GM12878 (cell line): ENCODE measurements at regions not wholly inside any gene's neighbourhood (a gene's known extent, or its start where the extent isn't known, plus 50 kb on each side); places are given as distances from the start of the nearest gene placed in this dataset.

Experiments used
- CBFB ChIP-seq: IDR thresholded peaks from 2 replicates; pipeline ENCODE4 v1.6.1; 2016; ENCODE audit warnings: antibody characterized with exemption, low read depth
- GABPA ChIP-seq: IDR thresholded peaks from 2 replicates; pipeline ENCODE4 v1.6.1; 2014; ENCODE audit warnings: antibody characterized with exemption, low read depth, mild to moderate bottlenecking, inconsistent platforms
- KAT2A ChIP-seq: conservative IDR thresholded peaks from 2 replicates; pipeline ENCODE4 v1.6.1; 2011; ENCODE audit warnings: low read depth, low read length; ENCODE audit not compliant: control insufficient read depth
- NBN ChIP-seq: fragments of 450-650 bp; IDR thresholded peaks from 2 replicates; pipeline ENCODE4 v1.6.1; 2016
- SP1 ChIP-seq: IDR thresholded peaks from one replicate; pipeline ENCODE4 v1.6.1; 2011; ENCODE audit warnings: low read depth, low read length
- SREBF1 ChIP-seq: IDR thresholded peaks from 2 replicates; pipeline ENCODE4 v1.6.1; 2012; ENCODE audit warnings: mild to moderate bottlenecking, low read length
- SREBF2 ChIP-seq: IDR thresholded peaks from 2 replicates; pipeline ENCODE4 v1.6.1; 2012; ENCODE audit warnings: mild to moderate bottlenecking, low read length
- SRF ChIP-seq, 2 experiments: IDR thresholded peaks; 2 replicates each; pipeline ENCODE4 v1.6.1; 2011; ENCODE audit warnings: low read depth in 2 of 2, low read length in 2 of 2, mild to moderate bottlenecking in 1 of 2, moderate library complexity in 1 of 2
- SUPT20H ChIP-seq: IDR thresholded peaks from 2 replicates; pipeline ENCODE4 v1.6.1; 2011; ENCODE audit warnings: low read depth, mild to moderate bottlenecking, low read length, moderate library complexity, borderline replicate concordance; ENCODE audit not compliant: control insufficient read depth
- ZNF274 ChIP-seq: IDR thresholded peaks from one replicate; pipeline ENCODE4 v1.8.0; 2011; ENCODE audit not compliant: insufficient read length, insufficient read depth
- TF ChIP-seq, protein P1 (sequence below): fragments of 450-650 bp; IDR thresholded peaks from 2 replicates; pipeline ENCODE4 v1.6.1; 2016; ENCODE audit warnings: mild to moderate bottlenecking, moderate library complexity, borderline replicate concordance
- TF ChIP-seq, protein P2 (sequence below): IDR thresholded peaks from 2 replicates; pipeline ENCODE4 v1.6.1; 2012; ENCODE audit warnings: low read depth, low read length, improper control_type of control experiment
- TF ChIP-seq, protein P3 (sequence below): fragments of 450-650 bp; formaldehyde crosslinking; IDR thresholded peaks from 2 replicates; pipeline ENCODE4 v1.5.0; 2022; ENCODE audit warnings: mild to moderate bottlenecking, missing genetic modification characterization
- TF ChIP-seq, protein P4 (sequence below): IDR thresholded peaks from 2 replicates; pipeline ENCODE4 v1.6.1; 2012; ENCODE audit warnings: low read depth, low read length, improper control_type of control experiment
- TF ChIP-seq, protein P5 (sequence below): fragments of 450-650 bp; IDR thresholded peaks from 2 replicates; pipeline ENCODE4 v1.6.1; 2017; ENCODE audit warnings: mild to moderate bottlenecking

DNA sequence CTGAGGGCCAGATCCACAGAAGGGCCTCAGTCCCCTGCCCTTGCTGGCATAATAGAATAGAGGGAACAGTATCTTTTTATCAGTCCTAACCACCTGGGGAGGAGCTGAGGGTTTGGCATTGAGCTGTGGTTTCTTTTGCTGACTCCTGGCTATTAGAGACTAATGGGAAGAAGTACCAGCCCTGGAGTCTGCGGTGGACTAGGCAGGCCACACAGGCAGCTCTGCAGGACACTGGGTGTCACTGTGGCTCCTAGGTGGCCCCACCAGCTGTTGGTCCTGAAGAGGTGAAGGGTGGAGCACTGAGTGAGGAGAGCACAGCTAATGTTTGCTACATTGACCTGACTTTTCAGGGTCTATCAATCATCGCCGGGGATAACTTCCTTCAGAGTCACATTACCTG is 52.8 kb upstream of the GPC4 start (continued):
- TF ChIP-seq, protein P1, sequence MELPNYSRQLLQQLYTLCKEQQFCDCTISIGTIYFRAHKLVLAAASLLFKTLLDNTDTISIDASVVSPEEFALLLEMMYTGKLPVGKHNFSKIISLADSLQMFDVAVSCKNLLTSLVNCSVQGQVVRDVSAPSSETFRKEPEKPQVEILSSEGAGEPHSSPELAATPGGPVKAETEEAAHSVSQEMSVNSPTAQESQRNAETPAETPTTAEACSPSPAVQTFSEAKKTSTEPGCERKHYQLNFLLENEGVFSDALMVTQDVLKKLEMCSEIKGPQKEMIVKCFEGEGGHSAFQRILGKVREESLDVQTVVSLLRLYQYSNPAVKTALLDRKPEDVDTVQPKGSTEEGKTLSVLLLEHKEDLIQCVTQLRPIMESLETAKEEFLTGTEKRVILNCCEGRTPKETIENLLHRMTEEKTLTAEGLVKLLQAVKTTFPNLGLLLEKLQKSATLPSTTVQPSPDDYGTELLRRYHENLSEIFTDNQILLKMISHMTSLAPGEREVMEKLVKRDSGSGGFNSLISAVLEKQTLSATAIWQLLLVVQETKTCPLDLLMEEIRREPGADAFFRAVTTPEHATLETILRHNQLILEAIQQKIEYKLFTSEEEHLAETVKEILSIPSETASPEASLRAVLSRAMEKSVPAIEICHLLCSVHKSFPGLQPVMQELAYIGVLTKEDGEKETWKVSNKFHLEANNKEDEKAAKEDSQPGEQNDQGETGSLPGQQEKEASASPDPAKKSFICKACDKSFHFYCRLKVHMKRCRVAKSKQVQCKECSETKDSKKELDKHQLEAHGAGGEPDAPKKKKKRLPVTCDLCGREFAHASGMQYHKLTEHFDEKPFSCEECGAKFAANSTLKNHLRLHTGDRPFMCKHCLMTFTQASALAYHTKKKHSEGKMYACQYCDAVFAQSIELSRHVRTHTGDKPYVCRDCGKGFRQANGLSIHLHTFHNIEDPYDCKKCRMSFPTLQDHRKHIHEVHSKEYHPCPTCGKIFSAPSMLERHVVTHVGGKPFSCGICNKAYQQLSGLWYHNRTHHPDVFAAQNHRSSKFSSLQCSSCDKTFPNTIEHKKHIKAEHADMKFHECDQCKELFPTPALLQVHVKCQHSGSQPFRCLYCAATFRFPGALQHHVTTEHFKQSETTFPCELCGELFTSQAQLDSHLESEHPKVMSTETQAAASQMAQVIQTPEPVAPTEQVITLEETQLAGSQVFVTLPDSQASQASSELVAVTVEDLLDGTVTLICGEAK, result no peak
- no peak for TF ChIP-seq SRF (IDR thresholded peaks at IDR 0.05; ENCODE audit: low read depth in 2 of 2, low read length in 2 of 2)
- TF ChIP-seq, protein P2, sequence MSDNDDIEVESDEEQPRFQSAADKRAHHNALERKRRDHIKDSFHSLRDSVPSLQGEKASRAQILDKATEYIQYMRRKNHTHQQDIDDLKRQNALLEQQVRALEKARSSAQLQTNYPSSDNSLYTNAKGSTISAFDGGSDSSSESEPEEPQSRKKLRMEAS, result no peak
- TF ChIP-seq, protein P3, sequence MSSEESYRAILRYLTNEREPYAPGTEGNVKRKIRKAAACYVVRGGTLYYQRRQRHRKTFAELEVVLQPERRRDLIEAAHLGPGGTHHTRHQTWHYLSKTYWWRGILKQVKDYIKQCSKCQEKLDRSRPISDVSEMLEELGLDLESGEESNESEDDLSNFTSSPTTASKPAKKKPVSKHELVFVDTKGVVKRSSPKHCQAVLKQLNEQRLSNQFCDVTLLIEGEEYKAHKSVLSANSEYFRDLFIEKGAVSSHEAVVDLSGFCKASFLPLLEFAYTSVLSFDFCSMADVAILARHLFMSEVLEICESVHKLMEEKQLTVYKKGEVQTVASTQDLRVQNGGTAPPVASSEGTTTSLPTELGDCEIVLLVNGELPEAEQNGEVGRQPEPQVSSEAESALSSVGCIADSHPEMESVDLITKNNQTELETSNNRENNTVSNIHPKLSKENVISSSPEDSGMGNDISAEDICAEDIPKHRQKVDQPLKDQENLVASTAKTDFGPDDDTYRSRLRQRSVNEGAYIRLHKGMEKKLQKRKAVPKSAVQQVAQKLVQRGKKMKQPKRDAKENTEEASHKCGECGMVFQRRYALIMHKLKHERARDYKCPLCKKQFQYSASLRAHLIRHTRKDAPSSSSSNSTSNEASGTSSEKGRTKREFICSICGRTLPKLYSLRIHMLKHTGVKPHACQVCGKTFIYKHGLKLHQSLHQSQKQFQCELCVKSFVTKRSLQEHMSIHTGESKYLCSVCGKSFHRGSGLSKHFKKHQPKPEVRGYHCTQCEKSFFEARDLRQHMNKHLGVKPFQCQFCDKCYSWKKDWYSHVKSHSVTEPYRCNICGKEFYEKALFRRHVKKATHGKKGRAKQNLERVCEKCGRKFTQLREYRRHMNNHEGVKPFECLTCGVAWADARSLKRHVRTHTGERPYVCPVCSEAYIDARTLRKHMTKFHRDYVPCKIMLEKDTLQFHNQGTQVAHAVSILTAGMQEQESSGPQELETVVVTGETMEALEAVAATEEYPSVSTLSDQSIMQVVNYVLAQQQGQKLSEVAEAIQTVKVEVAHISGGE (CRISPR knock-in tag), result no peak
- TF ChIP-seq, protein P4, sequence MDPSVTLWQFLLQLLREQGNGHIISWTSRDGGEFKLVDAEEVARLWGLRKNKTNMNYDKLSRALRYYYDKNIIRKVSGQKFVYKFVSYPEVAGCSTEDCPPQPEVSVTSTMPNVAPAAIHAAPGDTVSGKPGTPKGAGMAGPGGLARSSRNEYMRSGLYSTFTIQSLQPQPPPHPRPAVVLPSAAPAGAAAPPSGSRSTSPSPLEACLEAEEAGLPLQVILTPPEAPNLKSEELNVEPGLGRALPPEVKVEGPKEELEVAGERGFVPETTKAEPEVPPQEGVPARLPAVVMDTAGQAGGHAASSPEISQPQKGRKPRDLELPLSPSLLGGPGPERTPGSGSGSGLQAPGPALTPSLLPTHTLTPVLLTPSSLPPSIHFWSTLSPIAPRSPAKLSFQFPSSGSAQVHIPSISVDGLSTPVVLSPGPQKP, result no peak
- TF ChIP-seq SUPT20H, result no peak
- TF ChIP-seq, protein P5, sequence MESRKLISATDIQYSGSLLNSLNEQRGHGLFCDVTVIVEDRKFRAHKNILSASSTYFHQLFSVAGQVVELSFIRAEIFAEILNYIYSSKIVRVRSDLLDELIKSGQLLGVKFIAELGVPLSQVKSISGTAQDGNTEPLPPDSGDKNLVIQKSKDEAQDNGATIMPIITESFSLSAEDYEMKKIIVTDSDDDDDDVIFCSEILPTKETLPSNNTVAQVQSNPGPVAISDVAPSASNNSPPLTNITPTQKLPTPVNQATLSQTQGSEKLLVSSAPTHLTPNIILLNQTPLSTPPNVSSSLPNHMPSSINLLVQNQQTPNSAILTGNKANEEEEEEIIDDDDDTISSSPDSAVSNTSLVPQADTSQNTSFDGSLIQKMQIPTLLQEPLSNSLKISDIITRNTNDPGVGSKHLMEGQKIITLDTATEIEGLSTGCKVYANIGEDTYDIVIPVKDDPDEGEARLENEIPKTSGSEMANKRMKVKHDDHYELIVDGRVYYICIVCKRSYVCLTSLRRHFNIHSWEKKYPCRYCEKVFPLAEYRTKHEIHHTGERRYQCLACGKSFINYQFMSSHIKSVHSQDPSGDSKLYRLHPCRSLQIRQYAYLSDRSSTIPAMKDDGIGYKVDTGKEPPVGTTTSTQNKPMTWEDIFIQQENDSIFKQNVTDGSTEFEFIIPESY, result no peak
- TF ChIP-seq CBFB, result no peak
- TF ChIP-seq SP1, result no peak
- no peak for TF ChIP-seq ZNF274
- TF ChIP-seq SREBF2, result no peak
- no peak for TF ChIP-seq GABPA
- TF ChIP-seq SREBF1, result no peak
- no peak for TF ChIP-seq NBN
- TF ChIP-seq KAT2A, result no peak
